A549 (cell line): ENCODE measurements at regions not wholly inside any gene's neighbourhood (a gene's known extent, or its start where the extent isn't known, plus 50 kb on each side); places are given as distances from the start of the nearest gene placed in this dataset.

Experiments used
- ATAC-seq, 2 experiments: fragments of 200-7000 bp in 1 of 2; fragments of >200 bp in 1 of 2; cut with Nextera tagmentation in 1 of 2; cut with Tn5 transposase in 1 of 2; 3 replicates each; pipeline versions ENCODE4 v1.8.0 to v1.9.1; 2018 to 2020; ENCODE audit warnings: mild to moderate bottlenecking in 1 of 2, moderate library complexity in 1 of 2
- CTCF ChIA-PET: fragments of 300-600 bp; sonication (Branson Sonifier 250); formaldehyde crosslinking; extraction: SDS; loops from one replicate; lab custom pipeline; 2021; ENCODE audit warnings: antibody characterized with exemption, inconsistent platforms; lab: Yijun Ruan, JAX
- POLR2A ChIA-PET: fragments of 350-600 bp; formaldehyde crosslinking; extraction: SDS; loops from one replicate; lab custom pipeline; 2021; ENCODE audit warnings: antibody characterized with exemption, inconsistent platforms; lab: Yijun Ruan, JAX
- DNase-seq, 2 experiments: peaks; one replicate each; pipeline versions ENCODE4 v3.0.0 to v3.0.0-alpha.2; 2011 to 2016; ENCODE audit warnings: low read depth in 1 of 2, low spot score in 1 of 2
- FAIRE-seq: peaks from 2 replicates; lab custom pipeline; 2011; peaks lifted over from hg19 to GRCh38; lab: Jason Lieb, UNC
- H3K27ac ChIP-seq, 2 experiments: fragments of >200 bp; sonication (Bioruptor Twin); formaldehyde crosslinking; 3 replicates each; pipeline ENCODE4 v1.5.1; 2016 to 2017
- H3K4me1 ChIP-seq: fragments of >200 bp; sonication (Bioruptor Twin); formaldehyde crosslinking; 3 replicates; pipeline ENCODE4 v1.6.1; 2016
- H3K4me2 ChIP-seq: fragments of >200 bp; sonication (Bioruptor Twin); formaldehyde crosslinking; 3 replicates; pipeline ENCODE4 v1.6.1; 2016
- H3K4me3 ChIP-seq: fragments of >200 bp; sonication (Bioruptor Twin); formaldehyde crosslinking; 3 replicates; pipeline ENCODE4 v1.5.1; 2016
- H3K9me3 ChIP-seq: fragments of >200 bp; sonication (Bioruptor Twin); formaldehyde crosslinking; 3 replicates; pipeline ENCODE4 v1.6.1; 2016
- CBX8 ChIP-seq: fragments of 200-600 bp; sonication (generic); IDR thresholded peaks from 2 replicates; pipeline ENCODE4 v1.6.1; 2016
- CHD2 ChIP-seq: fragments of 150-350 bp; IDR thresholded peaks from 2 replicates; pipeline ENCODE4 v1.6.1; 2014; ENCODE audit warnings: low read length; ENCODE audit not compliant: partially characterized antibody
- ELK1 ChIP-seq: fragments of 150-350 bp; IDR thresholded peaks from 2 replicates; pipeline ENCODE4 v1.6.1; 2014; ENCODE audit warnings: low read depth, mild to moderate bottlenecking, low read length
- ESRRA ChIP-seq: fragments of 150-350 bp; IDR thresholded peaks from 2 replicates; pipeline ENCODE4 v1.6.1; 2014; ENCODE audit warnings: mild to moderate bottlenecking, low read length, borderline replicate concordance
- FOXS1 ChIP-seq: fragments of 250-450 bp; sonication (Bioruptor Pico); IDR thresholded peaks from 2 replicates; pipeline ENCODE4 v1.5.0; 2020; ENCODE audit warnings: mild to moderate bottlenecking, moderate library complexity
- GATA3 ChIP-seq: IDR thresholded peaks from 2 replicates; pipeline ENCODE4 v1.6.1; 2012; ENCODE audit warnings: borderline replicate concordance
- HMGXB4 ChIP-seq: fragments of 250-450 bp; sonication (Bioruptor Pico); IDR thresholded peaks from 2 replicates; pipeline ENCODE4 v1.5.0; 2021; ENCODE audit warnings: mild to moderate bottlenecking, moderate library complexity, borderline replicate concordance
- HOXA7 ChIP-seq: fragments of 250-450 bp; sonication (Bioruptor Pico); IDR thresholded peaks from 2 replicates; pipeline ENCODE4 v1.5.0; 2020; ENCODE audit warnings: mild to moderate bottlenecking, moderate library complexity
- JUN ChIP-seq, 2 experiments: fragments of >200 bp; sonication (Bioruptor Twin); formaldehyde crosslinking; IDR thresholded peaks; 2 replicates in 1 of 2; 3 replicates in 1 of 2; pipeline ENCODE4 v1.6.1; 2016 to 2017
- JUNB ChIP-seq: fragments of >200 bp; sonication (Bioruptor Twin); formaldehyde crosslinking; IDR thresholded peaks from 2 replicates; pipeline ENCODE4 v1.6.1; 2016
- KDM1A ChIP-seq: fragments of 200-600 bp; sonication (generic); IDR thresholded peaks from 2 replicates; pipeline ENCODE4 v1.6.1; 2016; ENCODE audit warnings: low read depth, mild to moderate bottlenecking
- MAFK ChIP-seq: fragments of 450-650 bp; IDR thresholded peaks from 2 replicates; pipeline ENCODE4 v1.6.1; 2014; ENCODE audit not compliant: partially characterized antibody
- MYC ChIP-seq: IDR thresholded peaks from 2 replicates; pipeline ENCODE4 v1.6.1; 2012; ENCODE audit warnings: mild to moderate bottlenecking, inconsistent platforms, low read length, improper control_type of control experiment, borderline replicate concordance
- NFE2L2 ChIP-seq: fragments of 150-350 bp; conservative IDR thresholded peaks from 2 replicates; pipeline ENCODE4 v1.6.1; 2014; ENCODE audit warnings: low read length
- PHF8 ChIP-seq: fragments of 200-600 bp; sonication (generic); IDR thresholded peaks from 2 replicates; pipeline ENCODE4 v1.6.1; 2016; ENCODE audit warnings: low read depth, mild to moderate bottlenecking, antibody characterized with exemption, moderate library complexity, borderline replicate concordance
- REST ChIP-seq: fragments of 200-600 bp; sonication (generic); IDR thresholded peaks from 2 replicates; pipeline ENCODE4 v1.6.1; 2016; ENCODE audit warnings: antibody characterized with exemption, mild to moderate bottlenecking, moderate library complexity
- WGBS: methylation state at CpG from one replicate; pipeline ENCODE4 v1.1.6; 2017; ENCODE audit errors: missing lambda C conversion rate; 5-methylcytosine and 5-hydroxymethylcytosine counted together
- TF ChIP-seq, protein P1 (sequence below): fragments of >200 bp; sonication (Bioruptor Twin); formaldehyde crosslinking; IDR thresholded peaks from 2 replicates; pipeline ENCODE4 v1.6.1; 2016
- TF ChIP-seq, protein P2 (sequence below): IDR thresholded peaks from 2 replicates; pipeline ENCODE4 v1.6.1; 2012

- no peak for ATAC-seq
- CTCF ChIA-PET = interaction anchor here (0.6 to 1.9 kb wide), 4 partner anchors 10 to 133 kb away, joined by 3 to 4 read pairs (median 4); no protein-coding TSS in a partner anchor
- POLR2A ChIA-PET = no interaction called here
- no peak for DNase-seq
- Histone ChIP-seq H3K27ac (peak overlapping the region; percentile 56 to 63; a peak in 4 of 6 replicates), H3K4me3 (no peak overlapping the region), H3K4me1 (peaks cover 12% of the 10 kb centered on the region), H3K9me3 (0 out of 3 replicates have a peak, but pooled peaks cover 5% of the 10 kb centered on the region), H3K4me2 (peak overlapping the region; percentile 60)
- 80% methylated on average over 4 of the region's 4 CpGs for WGBS
- no peak for FAIRE-seq
- TF ChIP-seq GATA3 (no peak), MYC (no peak), REST (no peak), KDM1A (no peak), CHD2 (no peak), HOXA7 (no peak), ELK1 (no peak), JUN (IDR thresholded peaks at IDR 0.05) (no peak), FOXS1 (CRISPR knock-in tag) (no peak)
- TF ChIP-seq, protein P1, sequence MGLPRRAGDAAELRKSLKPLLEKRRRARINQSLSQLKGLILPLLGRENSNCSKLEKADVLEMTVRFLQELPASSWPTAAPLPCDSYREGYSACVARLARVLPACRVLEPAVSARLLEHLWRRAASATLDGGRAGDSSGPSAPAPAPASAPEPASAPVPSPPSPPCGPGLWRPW = no peak
These were observed 318.0 kb downstream of the TAF11L14 start for GRCh38 chr5:17952231-17952630.

DNA sequence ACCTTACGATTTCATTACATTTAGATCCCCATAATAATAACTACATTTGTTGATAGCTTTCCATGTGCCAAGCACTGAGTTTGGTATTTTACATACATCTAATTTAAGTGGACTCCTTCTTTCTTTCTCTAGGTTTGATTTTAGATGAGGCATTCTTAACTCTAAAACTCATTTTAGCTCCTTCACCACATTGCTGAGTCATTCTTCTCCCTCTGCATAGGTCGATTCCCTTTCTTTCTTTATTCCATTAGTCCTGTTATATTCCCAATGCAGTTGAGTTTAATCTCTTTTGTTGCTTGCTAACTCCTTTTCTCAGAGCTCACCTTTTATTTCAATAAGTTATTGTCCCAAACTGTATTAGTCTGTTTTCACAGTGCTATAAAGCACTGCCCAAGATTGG lies 329.8 kb downstream of the TAF11L14 start:
- TF ChIP-seq NFE2L2 (peak; percentile 38; the same call in 1 of the 2 replicates), CBX8 (no peak), MAFK (peak; percentile 53)
- peaks cover 7% of the 10 kb centered on the region; the same call in 1 of the 3 replicates for H3K9me3 ChIP-seq
- CTCF ChIA-PET = no interaction called here
- FAIRE-seq (no peak), DNase-seq (no peak), ATAC-seq (no peak)
- H3K27ac ChIP-seq = peak overlapping the region in 1 of 2 experiments; percentile 48; a peak in 2 of 6 replicates
- H3K4me2 ChIP-seq = no peak overlapping the region
- no peak overlapping the region for H3K4me3 ChIP-seq
- H3K4me1 ChIP-seq = no peaks in the 10 kb centered on the region
- POLR2A ChIA-PET = no interaction called here
- WGBS = 47% methylated on average over 2 of the region's 2 CpGs

DNA sequence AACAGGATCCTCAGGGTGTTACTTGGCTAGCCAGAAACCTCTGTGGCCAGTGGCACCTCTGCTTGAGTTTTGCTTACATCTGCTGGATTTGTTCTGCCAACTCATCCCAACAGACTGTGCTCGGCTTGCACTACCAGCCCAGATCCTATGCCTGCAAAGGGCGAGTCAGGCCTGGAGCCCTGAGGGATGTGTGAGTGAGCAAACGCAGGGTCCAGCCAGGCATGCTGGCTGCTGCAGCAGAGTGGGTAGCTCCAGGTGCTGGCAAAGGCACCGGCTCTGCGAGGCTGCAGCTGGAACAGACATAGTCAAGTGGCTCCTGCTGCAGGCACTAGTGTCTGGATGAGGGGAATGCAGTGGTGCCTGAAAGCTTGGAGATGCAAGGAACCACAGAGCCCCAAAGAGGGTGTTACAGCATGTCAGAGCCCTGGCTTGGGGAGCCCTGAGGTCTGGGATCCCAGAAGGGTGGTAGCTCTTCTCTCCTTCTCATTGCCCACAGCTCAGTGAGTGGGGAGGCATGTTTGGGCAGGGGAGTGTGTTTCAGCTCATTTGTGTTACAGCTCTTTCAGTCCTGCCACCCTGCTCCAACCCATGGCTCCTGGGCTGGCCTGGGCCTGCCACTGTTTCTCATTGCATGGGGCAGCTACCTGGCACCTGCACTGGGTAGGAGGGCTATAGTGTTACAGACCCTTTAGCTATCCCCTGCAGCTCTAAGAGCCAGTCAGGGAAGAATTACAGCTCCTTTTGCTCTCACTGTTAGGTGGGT lies 332.6 kb downstream of the TAF11L14 start:
- FAIRE-seq = no peak
- POLR2A ChIA-PET = no interaction called here
- 50% methylated on average over 3 of the region's 5 CpGs for WGBS
- DNase-seq = no peak
- Histone ChIP-seq H3K4me2 (no peak overlapping the region), H3K9me3 (peaks cover 7% of the 10 kb centered on the region; the same call in 1 of the 3 replicates), H3K27ac (no peak overlapping the region), H3K4me3 (no peak overlapping the region), H3K4me1 (no peaks in the 10 kb centered on the region)
- CTCF ChIA-PET = no interaction called here
- no peak for ATAC-seq
- TF ChIP-seq HMGXB4 (CRISPR knock-in tag) (no peak), JUNB (no peak), PHF8 (no peak), ESRRA (no peak), CBX8 (no peak)
- TF ChIP-seq, protein P2, sequence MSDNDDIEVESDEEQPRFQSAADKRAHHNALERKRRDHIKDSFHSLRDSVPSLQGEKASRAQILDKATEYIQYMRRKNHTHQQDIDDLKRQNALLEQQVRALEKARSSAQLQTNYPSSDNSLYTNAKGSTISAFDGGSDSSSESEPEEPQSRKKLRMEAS = no peak
